Neural crest cell (in vitro differentiated cells): ENCODE measurements at regions not wholly inside any gene's neighbourhood (a gene's known extent, or its start where the extent isn't known, plus 50 kb on each side); places are given as distances from the start of the nearest gene placed in this dataset.

ENCODE experiments used
- DNase-seq: peaks from one replicate; pipeline ENCODE4 v3.0.0; 2021; ENCODE audit warnings: low read depth, mixed read lengths, low spot score
- H3K27ac Mint-ChIP-seq: one replicate; pipeline ENCODE4 v1.8.0; 2021; ENCODE audit warnings: mild to moderate bottlenecking, mixed read lengths; ENCODE audit not compliant: unreplicated experiment
- H3K27me3 Mint-ChIP-seq: 2 replicates; pipeline ENCODE4 v1.8.0; 2021; ENCODE audit warnings: low read depth, mild to moderate bottlenecking, mixed read lengths
- H3K36me3 Mint-ChIP-seq: 2 replicates; pipeline ENCODE4 v1.8.0; 2021; ENCODE audit warnings: low read depth, mild to moderate bottlenecking, mixed read lengths
- H3K4me1 Mint-ChIP-seq: 2 replicates; pipeline ENCODE4 v1.8.0; 2021; ENCODE audit warnings: mixed read lengths
- H3K4me3 Mint-ChIP-seq: one replicate; pipeline ENCODE4 v1.8.0; 2021; ENCODE audit warnings: mild to moderate bottlenecking, mixed read lengths
- H3K9me3 Mint-ChIP-seq: 2 replicates; pipeline ENCODE4 v1.8.0; 2021; ENCODE audit warnings: mixed read lengths
- TF ChIP-seq, protein P1 (sequence below): fragments of 200-600 bp; sonication (generic); conservative IDR thresholded peaks from 2 replicates; pipeline ENCODE4 v1.5.0; 2021; ENCODE audit warnings: antibody characterized with exemption, mild to moderate bottlenecking

- Mint-ChIP-seq H3K36me3 (no peaks in the 10 kb centered on the region), H3K27ac (no peak overlapping the region), H3K9me3 (peaks cover 8% of the 10 kb centered on the region), H3K27me3 (no peaks in the 10 kb centered on the region), H3K4me3 (no peak overlapping the region), H3K4me1 (peaks cover 21% of the 10 kb centered on the region)
- DNase-seq = no peak
- TF ChIP-seq, protein P1, sequence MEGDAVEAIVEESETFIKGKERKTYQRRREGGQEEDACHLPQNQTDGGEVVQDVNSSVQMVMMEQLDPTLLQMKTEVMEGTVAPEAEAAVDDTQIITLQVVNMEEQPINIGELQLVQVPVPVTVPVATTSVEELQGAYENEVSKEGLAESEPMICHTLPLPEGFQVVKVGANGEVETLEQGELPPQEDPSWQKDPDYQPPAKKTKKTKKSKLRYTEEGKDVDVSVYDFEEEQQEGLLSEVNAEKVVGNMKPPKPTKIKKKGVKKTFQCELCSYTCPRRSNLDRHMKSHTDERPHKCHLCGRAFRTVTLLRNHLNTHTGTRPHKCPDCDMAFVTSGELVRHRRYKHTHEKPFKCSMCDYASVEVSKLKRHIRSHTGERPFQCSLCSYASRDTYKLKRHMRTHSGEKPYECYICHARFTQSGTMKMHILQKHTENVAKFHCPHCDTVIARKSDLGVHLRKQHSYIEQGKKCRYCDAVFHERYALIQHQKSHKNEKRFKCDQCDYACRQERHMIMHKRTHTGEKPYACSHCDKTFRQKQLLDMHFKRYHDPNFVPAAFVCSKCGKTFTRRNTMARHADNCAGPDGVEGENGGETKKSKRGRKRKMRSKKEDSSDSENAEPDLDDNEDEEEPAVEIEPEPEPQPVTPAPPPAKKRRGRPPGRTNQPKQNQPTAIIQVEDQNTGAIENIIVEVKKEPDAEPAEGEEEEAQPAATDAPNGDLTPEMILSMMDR = no peak
These were observed 201.5 kb downstream of the KCNJ2 start for GRCh38 chr17:70370816-70371215.

DNA sequence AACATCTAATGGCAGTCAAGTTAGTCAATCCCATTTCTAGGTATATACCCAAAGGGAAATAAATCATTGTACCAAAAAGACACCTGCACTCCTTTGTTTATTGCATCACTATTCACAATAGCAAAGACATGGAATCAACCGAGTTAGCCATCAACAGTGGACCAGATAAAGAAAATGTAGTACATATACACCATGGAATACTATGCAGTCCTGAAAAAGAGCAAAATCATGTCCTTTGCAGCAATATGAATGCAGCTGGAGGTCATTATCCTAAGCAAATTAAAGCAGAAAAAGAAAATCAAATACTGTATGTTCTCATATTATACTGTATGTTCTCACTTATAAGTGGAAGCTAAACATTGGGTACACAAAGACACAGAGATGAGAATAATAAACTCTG, 204.0 kb downstream of the KCNJ2 start:
- Mint-ChIP-seq H3K4me1 (peaks cover 14% of the 10 kb centered on the region), H3K9me3 (peaks cover 8% of the 10 kb centered on the region), H3K4me3 (no peak overlapping the region), H3K27me3 (no peaks in the 10 kb centered on the region), H3K27ac (no peak overlapping the region), H3K36me3 (no peaks in the 10 kb centered on the region)
- no peak for DNase-seq
- TF ChIP-seq, protein P1 = no peak

DNA sequence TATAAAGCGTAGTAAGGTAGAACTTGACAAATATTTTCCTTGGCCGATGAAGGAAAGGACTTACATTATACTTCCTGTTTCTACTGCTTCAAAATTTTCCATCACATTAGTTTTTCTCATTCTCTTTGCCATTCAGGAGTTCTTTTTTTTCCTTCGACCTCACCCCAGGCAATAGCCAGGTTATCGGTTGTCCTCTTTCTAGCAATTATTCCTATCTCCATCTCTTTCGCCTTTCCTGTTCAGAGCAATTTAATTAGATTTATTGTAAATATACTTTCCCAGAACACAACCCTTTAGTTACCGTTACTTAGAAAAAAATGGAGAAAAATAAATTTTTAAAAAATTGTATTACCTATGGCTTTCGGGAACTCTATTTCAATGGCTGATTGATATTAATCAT, 205.2 kb downstream of the KCNJ2 start:
- TF ChIP-seq, protein P1 = no peak
- DNase-seq = no peak
- no peak overlapping the region for H3K4me3 Mint-ChIP-seq
- H3K9me3 Mint-ChIP-seq = peaks cover 8% of the 10 kb centered on the region
- H3K36me3 Mint-ChIP-seq = no peaks in the 10 kb centered on the region
- peaks cover 12% of the 10 kb centered on the region for H3K4me1 Mint-ChIP-seq
- H3K27me3 Mint-ChIP-seq = no peaks in the 10 kb centered on the region
- no peak overlapping the region for H3K27ac Mint-ChIP-seq

- no peak for DNase-seq
- H3K27me3 Mint-ChIP-seq = no peaks in the 10 kb centered on the region
- TF ChIP-seq, protein P1 = no peak
- H3K4me1 Mint-ChIP-seq = peaks cover 10% of the 10 kb centered on the region
- no peak overlapping the region for H3K27ac Mint-ChIP-seq
- no peak overlapping the region for H3K4me3 Mint-ChIP-seq
- no peaks in the 10 kb centered on the region for H3K36me3 Mint-ChIP-seq
- peaks cover 6% of the 10 kb centered on the region for H3K9me3 Mint-ChIP-seq
These were observed 206.1 kb downstream of the KCNJ2 start for GRCh38 chr17:70375406-70375805.

DNA sequence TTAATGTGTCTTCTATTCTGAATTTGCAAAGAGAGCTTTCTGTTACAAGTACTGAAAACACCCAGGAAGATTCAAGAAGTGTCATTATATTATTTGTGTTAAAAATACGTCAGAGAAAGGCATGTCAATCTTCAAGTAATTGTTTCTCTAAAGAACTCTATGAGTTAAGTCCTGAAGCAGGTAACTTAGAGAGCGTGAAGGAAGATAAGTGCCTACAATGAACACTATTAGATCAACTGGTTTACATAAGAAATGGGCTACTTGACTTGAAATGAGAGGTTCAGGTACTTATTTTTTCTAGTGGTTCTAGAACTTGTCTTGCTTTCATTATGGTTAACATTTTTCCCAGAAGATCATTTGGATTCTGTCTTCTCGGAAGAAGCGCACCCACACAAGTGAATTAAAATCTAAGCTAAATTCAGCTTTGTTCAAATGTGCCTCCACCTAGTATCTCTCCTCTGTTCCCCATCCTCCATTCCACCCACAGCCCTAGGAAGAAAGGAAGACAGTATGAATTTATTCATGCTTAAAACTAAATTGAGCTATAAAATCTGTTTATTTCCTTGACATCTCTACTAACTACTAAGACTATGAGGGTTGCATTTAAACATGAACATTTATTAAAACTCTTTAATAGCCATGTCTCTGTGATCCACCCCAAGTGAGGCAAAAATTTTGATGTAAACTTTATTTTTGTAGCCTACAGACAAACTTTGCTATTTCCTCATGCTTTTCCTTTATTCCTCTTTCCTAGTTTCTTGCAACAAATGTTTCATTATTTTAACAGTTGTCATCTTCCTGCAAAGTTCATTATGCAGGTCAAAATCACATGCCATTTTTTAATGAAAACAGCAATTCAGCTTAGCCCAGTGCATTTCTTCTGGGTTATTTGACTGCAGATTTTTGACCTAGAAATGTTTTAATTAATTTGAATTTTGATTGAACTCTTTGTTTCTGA, 206.8 kb downstream of the KCNJ2 start:
- Mint-ChIP-seq H3K27ac (no peak overlapping the region), H3K36me3 (no peaks in the 10 kb centered on the region), H3K4me1 (peaks cover 6% of the 10 kb centered on the region), H3K4me3 (no peak overlapping the region), H3K9me3 (peaks cover 6% of the 10 kb centered on the region), H3K27me3 (no peaks in the 10 kb centered on the region)
- DNase-seq = no peak
- TF ChIP-seq, protein P1 = no peak
